Pancreas (tissue), 10 donors: ENCODE measurements at regions not wholly inside any gene's neighbourhood (a gene's known extent, or its start where the extent isn't known, plus 50 kb on each side); places are given as distances from the start of the nearest gene placed in this dataset.

Experiments used
- ATAC-seq, 4 donors: fragments of 200-7000 bp; cut with Tn5 transposase; one replicate each; pipeline versions ENCODE4 v1.8.0 to v1.9.1; 2020; ENCODE audit warnings: mild to moderate bottlenecking in 4 of 4, moderate library complexity in 4 of 4
- DNase-seq, 6 donors: peaks; one replicate each; pipeline ENCODE4 v3.0.0-alpha.2; 2020
- FAIRE-seq: peaks from 2 replicates; lab custom pipeline; 2012; peaks lifted over from hg19 to GRCh38; lab: Jason Lieb, UNC
- H3K27ac ChIP-seq, 4 donors: fragments of 200-600 bp; sonication (generic); 1 replicate in 3 of 4; 2 replicates in 1 of 4; pipeline versions ENCODE4 v1.5.0 to v1.8.0; 2020
- H3K27me3 ChIP-seq, 4 donors: fragments of 200-600 bp; one replicate each; pipeline ENCODE4 v1.8.0; 2021
- H3K36me3 ChIP-seq, 3 donors: fragments of 200-600 bp; sonication (generic) in 1 of 3; one replicate each; pipeline versions ENCODE4 v1.5.0 to v1.8.0; 2020 to 2021
- H3K4me1 ChIP-seq, 3 donors: fragments of 200-600 bp; one replicate each; pipeline ENCODE4 v1.8.0; 2021
- H3K4me3 ChIP-seq, 4 donors: fragments of 200-600 bp; sonication (generic) in 2 of 4; one replicate each; pipeline versions ENCODE4 v1.5.0 to v1.8.0; 2020 to 2021
- H3K9me3 ChIP-seq, 4 donors: fragments of 200-600 bp; one replicate each; pipeline ENCODE4 v1.8.0; 2021
- CTCF ChIP-seq, 4 donors: fragments of 200-600 bp; sonication (generic) in 3 of 4; IDR thresholded peaks; one replicate each; pipeline versions ENCODE4 v1.5.0 to v1.8.0; 2021; ENCODE audit warnings: antibody characterized with exemption in 4 of 4
- WGBS, 2 donors: extraction: QIAGEN DNeasy Blood & Tissue Kit; methylation state at CpG; one replicate each; pipeline ENCODE4 v1.1.7; 2013; 5-methylcytosine and 5-hydroxymethylcytosine counted together
- intact Hi-C, 3 donors: fragments of 100-400 bp; cut with DNase I; formaldehyde crosslinking; loops; one replicate each; pipeline versions ENCODE4 v1.11.1 to v1.14.2; 2022
- donor health status: healthy with polysubstance abuse.
- donor health status: DM: no; HTN: no; CAD: no; lungs with moderate emphysema.
- donor health status: DM: no; HTN: no; CAD: no.
- donor health status: control.
- donor health status: control.
- donor health status: Bipolar disorder and iron deficiency.
- donor health status: DM: yes; HTN: yes; CAD: no.
- donor health status: DM: no; HTN: no; CAD: no.
- donor health status: DM: no; HTN: no; CAD: no.
- donor health status: DM: yes; HTN: yes; CAD: no.

GRCh38 chr4:81796790-81797528, 325.3 kb upstream of the RASGEF1B start:
- Histone ChIP-seq H3K27me3 (no peaks in the 10 kb centered on the region), H3K4me3 (no peak overlapping the region), H3K27ac (no peak overlapping the region), H3K9me3 (no peaks in the 10 kb centered on the region), H3K36me3 (no peaks in the 10 kb centered on the region), H3K4me1 (peaks cover 0 to 1% (median 0%) of the 10 kb centered on the region in 3 donors)
- ATAC-seq (no peak), FAIRE-seq (no peak), DNase-seq (no peak)
- WGBS, 2 donors = 95 to 96% methylated on average over 1 of the region's 1 CpG
- intact Hi-C loops = no loop called here
- no peak for TF ChIP-seq CTCF (IDR thresholded peaks at IDR 0.05)

GRCh38 chr4:81792521-81792920, 320.8 kb upstream of the RASGEF1B start:
- no peaks in the 10 kb centered on the region for H3K4me1 ChIP-seq
- intact Hi-C loops = no loop called here
- ATAC-seq (no peak), FAIRE-seq (no peak), DNase-seq (no peak)
- H3K36me3 ChIP-seq = no peaks in the 10 kb centered on the region
- H3K27ac ChIP-seq = no peak overlapping the region
- TF ChIP-seq CTCF (IDR thresholded peaks at IDR 0.05) = no peak
- H3K9me3 ChIP-seq = no peaks in the 10 kb centered on the region
- H3K4me3 ChIP-seq = no peak overlapping the region
- no peaks in the 10 kb centered on the region for H3K27me3 ChIP-seq

- 26 to 81% methylated on average over 2 of the region's 2 CpGs for WGBS, 2 donors
- TF ChIP-seq CTCF (IDR thresholded peaks at IDR 0.05) = no peak
- DNase-seq (no peak), ATAC-seq (no peak), FAIRE-seq (no peak)
- Histone ChIP-seq H3K9me3 (no peaks in the 10 kb centered on the region), H3K4me1 (peaks cover 0 to 4% (median 4%) of the 10 kb centered on the region in 3 donors), H3K27ac (no peak overlapping the region), H3K36me3 (no peaks in the 10 kb centered on the region), H3K4me3 (no peak overlapping the region), H3K27me3 (no peaks in the 10 kb centered on the region)
- intact Hi-C loops = no loop called here
Observed at GRCh38 chr4:81790477-81790876, 318.8 kb upstream of the RASGEF1B start.

DNA sequence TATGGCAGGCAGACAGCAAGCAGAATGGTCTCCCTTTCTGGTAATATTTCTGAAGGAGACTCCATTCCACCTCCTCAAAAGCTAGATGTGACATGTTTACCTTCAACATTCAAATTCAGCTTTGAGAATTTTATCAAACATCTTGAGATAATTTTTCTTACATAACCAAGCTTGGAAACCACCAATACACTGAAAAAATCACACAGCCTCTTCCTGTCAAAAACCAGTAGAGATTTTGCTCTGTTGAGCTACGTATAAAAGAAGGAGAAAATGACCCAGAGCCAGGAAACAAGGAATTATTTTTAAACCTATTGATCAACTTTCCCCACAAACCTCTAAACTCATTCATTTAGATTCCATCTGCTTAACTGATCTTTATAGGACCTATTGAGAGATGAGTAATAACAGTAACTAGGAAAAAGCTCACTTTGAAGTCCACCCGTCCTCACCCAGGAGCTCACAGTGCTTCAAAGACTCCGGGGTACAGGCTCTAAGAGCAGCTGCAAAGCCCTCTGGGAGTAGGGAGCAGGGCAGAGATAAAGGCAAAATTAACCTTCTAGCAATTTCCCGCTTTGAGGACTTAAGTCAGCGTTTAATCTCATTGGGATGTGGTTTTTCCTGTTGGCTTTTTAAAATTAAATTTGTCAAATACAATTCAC, 318.2 kb upstream of the RASGEF1B start:
- Histone ChIP-seq H3K27me3 (no peaks in the 10 kb centered on the region), H3K9me3 (no peaks in the 10 kb centered on the region), H3K4me3 (no peak overlapping the region), H3K4me1 (peaks cover 0 to 4% (median 4%) of the 10 kb centered on the region in 3 donors), H3K36me3 (no peaks in the 10 kb centered on the region), H3K27ac (no peak overlapping the region)
- 66 to 67% methylated on average over 5 of the region's 5 CpGs for WGBS, 2 donors
- ATAC-seq (no peak), FAIRE-seq (no peak), DNase-seq (no peak)
- intact Hi-C loops = no loop called here
- no peak for TF ChIP-seq CTCF (IDR thresholded peaks at IDR 0.05)

DNA sequence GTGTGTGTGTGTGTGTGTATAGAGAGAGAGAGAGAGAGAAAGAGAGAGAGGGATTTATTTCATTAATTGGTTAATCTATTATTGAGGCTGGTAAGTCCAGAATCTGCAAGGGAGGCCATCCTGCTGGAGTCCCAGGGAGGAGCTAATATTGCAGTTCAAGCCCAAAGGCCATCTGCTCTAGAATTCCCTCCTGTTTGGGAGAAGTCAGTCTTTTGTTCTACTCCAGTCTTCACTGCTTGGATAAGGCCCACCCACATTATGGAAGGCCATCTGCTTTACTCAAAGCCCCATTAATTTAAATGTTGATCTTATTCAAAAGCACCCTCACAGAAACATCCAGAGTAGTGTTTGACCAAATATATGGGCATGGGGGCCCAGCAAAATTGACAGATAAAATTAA, 317.5 kb upstream of the RASGEF1B start:
- ATAC-seq (no peak), DNase-seq (no peak), FAIRE-seq (no peak)
- intact Hi-C loops = no loop called here
- no peaks in the 10 kb centered on the region for H3K36me3 ChIP-seq
- H3K27me3 ChIP-seq = no peaks in the 10 kb centered on the region
- H3K9me3 ChIP-seq = no peaks in the 10 kb centered on the region
- H3K27ac ChIP-seq = no peak overlapping the region
- peaks cover 0 to 4% (median 4%) of the 10 kb centered on the region in 3 donors for H3K4me1 ChIP-seq
- TF ChIP-seq CTCF (IDR thresholded peaks at IDR 0.05) = no peak
- no peak overlapping the region for H3K4me3 ChIP-seq
